ENCODE measurements at regions not wholly inside any gene's neighbourhood (a gene's known extent, or its start where the extent isn't known, plus 50 kb on each side); places are given as distances from the start of the nearest gene placed in this dataset.

- no peak for DNase-seq
Measured at GRCh38 chr13:50071379-50071778, 56.1 kb downstream of the KCNRG start.

- DNase-seq, result no peak
Measured at GRCh38 chr13:50072676-50073075, 57.4 kb downstream of the KCNRG start.

GRCh38 chr13:50073340-50073739 lies 58.1 kb downstream of the KCNRG start:
- DNase-seq, result no peak

- DNase-seq, result no peak
Measured at GRCh38 chr13:50074843-50075242, 59.6 kb downstream of the KCNRG start.

GRCh38 chr13:50075619-50076097 lies 60.4 kb downstream of the KCNRG start:
- DNase-seq, result no peak

GRCh38 chr13:50077431-50077830 lies 62.2 kb downstream of the KCNRG start:
- no peak for DNase-seq

- DNase-seq, result no peak
Measured at GRCh38 chr13:50078231-50078894, 63.1 kb downstream of the KCNRG start.

- DNase-seq, result no peak
Measured at GRCh38 chr13:50078895-50079654, 63.8 kb downstream of the KCNRG start.

GRCh38 chr13:50079655-50080202 lies 64.5 kb downstream of the KCNRG start:
- no peak for DNase-seq

- DNase-seq, result peak; percentile 45
Measured at GRCh38 chr13:50080203-50080910, 65.1 kb downstream of the KCNRG start.

GRCh38 chr13:50080911-50081678 lies 65.9 kb downstream of the KCNRG start:
- peak; percentile 47 for DNase-seq

GRCh38 chr13:50081679-50082425 lies 66.6 kb downstream of the KCNRG start:
- DNase-seq, result peak; percentile 99

GRCh38 chr13:50082426-50083281 lies 67.4 kb downstream of the KCNRG start:
- peak; percentile 88 for DNase-seq

GRCh38 chr13:50085063-50085462 lies 69.8 kb downstream of the KCNRG start:
- DNase-seq, result peak; percentile 62

GRCh38 chr13:50089633-50090032 lies 74.4 kb downstream of the KCNRG start:
- DNase-seq, result no peak

GRCh38 chr13:50090211-50090610 lies 75.0 kb downstream of the KCNRG start:
- no peak for DNase-seq

- DNase-seq, result no peak
Measured at GRCh38 chr13:50094615-50095293, 79.5 kb downstream of the KCNRG start.

GRCh38 chr13:50098693-50099092 lies 83.4 kb downstream of the KCNRG start:
- no peak for DNase-seq

- no peak for DNase-seq
Measured at GRCh38 chr13:50099473-50099872, 84.2 kb downstream of the KCNRG start.
